SU-DHL-6 (cell line): ENCODE measurements at regions not wholly inside any gene's neighbourhood (a gene's known extent, or its start where the extent isn't known, plus 50 kb on each side); places are given as distances from the start of the nearest gene placed in this dataset.

Source experiments
- H2AFZ ChIP-seq: fragments of 200-600 bp; sonication (generic); 2 replicates; pipeline ENCODE4 v1.6.1; 2014; ENCODE audit warnings: low read depth, mild to moderate bottlenecking, moderate library complexity, mixed read lengths, antibody characterized with exemption, low read length; ENCODE audit not compliant: severe bottlenecking
- H3F3A ChIP-seq: fragments of 200-600 bp; shearing (Covaris generic); 2 replicates; pipeline ENCODE4 v1.6.0; 2016; ENCODE audit warnings: antibody characterized with exemption, mild to moderate bottlenecking; ENCODE audit not compliant: insufficient read depth
- H3K27ac ChIP-seq: fragments of 200-600 bp; sonication (generic); 2 replicates; pipeline ENCODE4 v1.5.1; 2016; ENCODE audit warnings: low read depth, mild to moderate bottlenecking, low read length, moderate library complexity, mixed read lengths
- H3K27me3 ChIP-seq: fragments of 200-600 bp; sonication (generic), shearing (Covaris generic); 2 replicates; pipeline ENCODE4 v1.6.0; 2014; ENCODE audit warnings: mild to moderate bottlenecking, low read length
- H3K36me3 ChIP-seq: fragments of 200-600 bp; sonication (generic); 2 replicates; pipeline ENCODE4 v1.6.1; 2014; ENCODE audit warnings: mild to moderate bottlenecking, low read length, mixed read lengths
- H3K4me2 ChIP-seq: fragments of 300-600, 200-600 bp; shearing (Covaris generic), sonication (generic); 2 replicates; pipeline ENCODE4 v1.6.0; 2014; ENCODE audit warnings: low read length, low read depth, mild to moderate bottlenecking; ENCODE audit not compliant: poor library complexity, severe bottlenecking
- H3K4me3 ChIP-seq: fragments of 200-600 bp; sonication (generic); 2 replicates; pipeline ENCODE4 v1.5.1; 2014; ENCODE audit warnings: antibody characterized with exemption, low read length, mild to moderate bottlenecking, mixed read lengths; ENCODE audit not compliant: insufficient read depth, poor library complexity, severe bottlenecking
- H3K79me2 ChIP-seq: fragments of 200-600 bp; sonication (generic); 2 replicates; pipeline ENCODE4 v1.6.1; 2014; ENCODE audit warnings: mild to moderate bottlenecking, low read length, moderate library complexity; ENCODE audit not compliant: insufficient read depth
- H3K9ac ChIP-seq: fragments of 200-600 bp; sonication (generic); 2 replicates; pipeline ENCODE4 v1.7.0; 2014; ENCODE audit warnings: mild to moderate bottlenecking, low read length
- H3K9me2 ChIP-seq: fragments of 200-600 bp; sonication (generic); replicated peaks from 2 replicates; pipeline ENCODE4 v1.6.1; 2014; ENCODE audit warnings: low read length; ENCODE audit not compliant: insufficient read depth
- H3K9me3 ChIP-seq: fragments of 200-600 bp; sonication (generic); 2 replicates; pipeline ENCODE4 v1.6.1; 2014; ENCODE audit warnings: low read length, mixed read lengths; ENCODE audit not compliant: insufficient read depth
- H4K20me1 ChIP-seq: fragments of 200-600 bp; sonication (generic); 2 replicates; pipeline ENCODE4 v1.6.1; 2014; ENCODE audit warnings: low read depth, mild to moderate bottlenecking, antibody characterized with exemption, low read length, moderate library complexity, mixed read lengths
- CTCF ChIP-seq: fragments of 200-600 bp; sonication (generic); IDR thresholded peaks from one replicate; pipeline ENCODE4 v1.5.1; 2017; ENCODE audit warnings: antibody characterized with exemption, mild to moderate bottlenecking, low read length, moderate library complexity; ENCODE audit not compliant: insufficient read depth, poor library complexity, severe bottlenecking
- EZH2phosphoT487 ChIP-seq: fragments of 200-600 bp; sonication (generic), shearing (Covaris generic); conservative IDR thresholded peaks from 2 replicates; pipeline ENCODE4 v1.6.1; 2018; ENCODE audit warnings: mild to moderate bottlenecking, antibody characterized with exemption, low read length, moderate library complexity, mixed read lengths

GRCh38 chr5:92181656-92182055 is 798.5 kb upstream of the ARRDC3 start:
- Histone ChIP-seq H4K20me1 (no peaks in the 10 kb centered on the region), H3K4me2 (no peak overlapping the region), H3K4me3 (no peak overlapping the region), H3F3A (no peaks in the 10 kb centered on the region), H3K27ac (no peak overlapping the region), H3K36me3 (no peaks in the 10 kb centered on the region), H2AFZ (no peak overlapping the region), H3K9me3 (no peaks in the 10 kb centered on the region), H3K9me2 (no peaks in the 10 kb centered on the region), H3K9ac (no peak overlapping the region), H3K27me3 (no peaks in the 10 kb centered on the region), H3K79me2 (no peaks in the 10 kb centered on the region)
- TF ChIP-seq EZH2phosphoT487 (no peak), CTCF (no peak)

- Histone ChIP-seq H4K20me1 (no peaks in the 10 kb centered on the region), H3F3A (no peaks in the 10 kb centered on the region), H3K27ac (no peak overlapping the region), H3K4me3 (no peak overlapping the region), H3K4me2 (no peak overlapping the region), H3K9ac (no peak overlapping the region), H3K9me3 (no peaks in the 10 kb centered on the region), H3K36me3 (no peaks in the 10 kb centered on the region), H3K9me2 (no peaks in the 10 kb centered on the region), H3K79me2 (no peaks in the 10 kb centered on the region), H2AFZ (no peak overlapping the region), H3K27me3 (no peaks in the 10 kb centered on the region)
- TF ChIP-seq EZH2phosphoT487 (no peak), CTCF (no peak)
These were observed 797.3 kb upstream of the ARRDC3 start for GRCh38 chr5:92180391-92180790.

GRCh38 chr5:92179651-92180050 is 796.5 kb upstream of the ARRDC3 start:
- H3F3A ChIP-seq = no peaks in the 10 kb centered on the region
- H3K9ac ChIP-seq = no peak overlapping the region
- H2AFZ ChIP-seq = no peak overlapping the region
- no peaks in the 10 kb centered on the region for H3K79me2 ChIP-seq
- H4K20me1 ChIP-seq = no peaks in the 10 kb centered on the region
- H3K9me2 ChIP-seq = no peaks in the 10 kb centered on the region
- no peaks in the 10 kb centered on the region for H3K9me3 ChIP-seq
- no peak overlapping the region for H3K27ac ChIP-seq
- no peak overlapping the region for H3K4me2 ChIP-seq
- TF ChIP-seq EZH2phosphoT487 = no peak
- no peak for TF ChIP-seq CTCF
- H3K27me3 ChIP-seq = no peaks in the 10 kb centered on the region
- no peaks in the 10 kb centered on the region for H3K36me3 ChIP-seq
- no peak overlapping the region for H3K4me3 ChIP-seq
